Thyroid gland (tissue), 4 donors: ENCODE measurements at regions not wholly inside any gene's neighbourhood (a gene's known extent, or its start where the extent isn't known, plus 50 kb on each side); places are given as distances from the start of the nearest gene placed in this dataset.

ENCODE experiments used
- POLR2A ChIP-seq, 2 donors: fragments of 450-650 bp; IDR thresholded peaks; one replicate each; pipeline ENCODE4 v1.6.1; 2017; ENCODE audit warnings: antibody characterized with exemption in 2 of 2, mild to moderate bottlenecking in 2 of 2, moderate library complexity in 1 of 2
- TF ChIP-seq, protein P1 (sequence below), 6 experiments: fragments of 200-600 bp in 3 of 6; fragments of 450-650 bp in 3 of 6; sonication (generic) in 3 of 6; IDR thresholded peaks; one replicate each; pipeline ENCODE4 v1.5.1; 2016 to 2019; ENCODE audit warnings: antibody characterized with exemption in 6 of 6, mild to moderate bottlenecking in 2 of 6, inconsistent platforms in 1 of 6, moderate library complexity in 1 of 6

GRCh38 chr7:81846398-81846797, 76.6 kb upstream of the HGF start:
- TF ChIP-seq, protein P1, sequence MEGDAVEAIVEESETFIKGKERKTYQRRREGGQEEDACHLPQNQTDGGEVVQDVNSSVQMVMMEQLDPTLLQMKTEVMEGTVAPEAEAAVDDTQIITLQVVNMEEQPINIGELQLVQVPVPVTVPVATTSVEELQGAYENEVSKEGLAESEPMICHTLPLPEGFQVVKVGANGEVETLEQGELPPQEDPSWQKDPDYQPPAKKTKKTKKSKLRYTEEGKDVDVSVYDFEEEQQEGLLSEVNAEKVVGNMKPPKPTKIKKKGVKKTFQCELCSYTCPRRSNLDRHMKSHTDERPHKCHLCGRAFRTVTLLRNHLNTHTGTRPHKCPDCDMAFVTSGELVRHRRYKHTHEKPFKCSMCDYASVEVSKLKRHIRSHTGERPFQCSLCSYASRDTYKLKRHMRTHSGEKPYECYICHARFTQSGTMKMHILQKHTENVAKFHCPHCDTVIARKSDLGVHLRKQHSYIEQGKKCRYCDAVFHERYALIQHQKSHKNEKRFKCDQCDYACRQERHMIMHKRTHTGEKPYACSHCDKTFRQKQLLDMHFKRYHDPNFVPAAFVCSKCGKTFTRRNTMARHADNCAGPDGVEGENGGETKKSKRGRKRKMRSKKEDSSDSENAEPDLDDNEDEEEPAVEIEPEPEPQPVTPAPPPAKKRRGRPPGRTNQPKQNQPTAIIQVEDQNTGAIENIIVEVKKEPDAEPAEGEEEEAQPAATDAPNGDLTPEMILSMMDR (IDR thresholded peaks at IDR 0.05): no peak
- TF ChIP-seq POLR2A (IDR thresholded peaks at IDR 0.05): no peak
